ENCODE measurements at regions not wholly inside any gene's neighbourhood (a gene's known extent, or its start where the extent isn't known, plus 50 kb on each side); places are given as distances from the start of the nearest gene placed in this dataset.
A peak's percentile ranks its signal among the peaks of the same experiment; 100 is the strongest.

DNA sequence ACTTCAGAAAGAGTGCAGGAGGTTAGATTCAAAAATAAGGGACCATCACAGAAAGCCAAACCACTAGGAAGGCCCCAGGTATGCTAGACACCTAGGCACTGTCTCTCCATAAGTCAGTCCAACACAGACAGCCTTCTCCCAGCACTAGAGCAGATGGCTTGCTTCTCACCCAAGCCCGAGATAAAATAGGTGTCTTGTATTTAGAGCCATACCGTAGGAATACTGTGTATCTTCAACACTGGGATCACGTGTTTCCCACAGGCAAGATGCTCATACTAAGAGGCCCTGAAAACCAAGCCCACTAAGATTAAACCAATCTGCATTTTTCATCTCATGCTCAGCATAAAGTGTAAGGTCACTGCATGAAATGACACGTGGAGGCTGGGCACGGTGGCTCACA, 223.3 kb upstream of the KAZN start:
- no peak overlapping the region for H3K27ac ChIP-seq
- TF ChIP-seq, protein P1, sequence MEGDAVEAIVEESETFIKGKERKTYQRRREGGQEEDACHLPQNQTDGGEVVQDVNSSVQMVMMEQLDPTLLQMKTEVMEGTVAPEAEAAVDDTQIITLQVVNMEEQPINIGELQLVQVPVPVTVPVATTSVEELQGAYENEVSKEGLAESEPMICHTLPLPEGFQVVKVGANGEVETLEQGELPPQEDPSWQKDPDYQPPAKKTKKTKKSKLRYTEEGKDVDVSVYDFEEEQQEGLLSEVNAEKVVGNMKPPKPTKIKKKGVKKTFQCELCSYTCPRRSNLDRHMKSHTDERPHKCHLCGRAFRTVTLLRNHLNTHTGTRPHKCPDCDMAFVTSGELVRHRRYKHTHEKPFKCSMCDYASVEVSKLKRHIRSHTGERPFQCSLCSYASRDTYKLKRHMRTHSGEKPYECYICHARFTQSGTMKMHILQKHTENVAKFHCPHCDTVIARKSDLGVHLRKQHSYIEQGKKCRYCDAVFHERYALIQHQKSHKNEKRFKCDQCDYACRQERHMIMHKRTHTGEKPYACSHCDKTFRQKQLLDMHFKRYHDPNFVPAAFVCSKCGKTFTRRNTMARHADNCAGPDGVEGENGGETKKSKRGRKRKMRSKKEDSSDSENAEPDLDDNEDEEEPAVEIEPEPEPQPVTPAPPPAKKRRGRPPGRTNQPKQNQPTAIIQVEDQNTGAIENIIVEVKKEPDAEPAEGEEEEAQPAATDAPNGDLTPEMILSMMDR (conservative IDR thresholded peaks at IDR 0.05) = no peak
- TF ChIP-seq ZFX (IDR thresholded peaks at IDR 0.05) = no peak

DNA sequence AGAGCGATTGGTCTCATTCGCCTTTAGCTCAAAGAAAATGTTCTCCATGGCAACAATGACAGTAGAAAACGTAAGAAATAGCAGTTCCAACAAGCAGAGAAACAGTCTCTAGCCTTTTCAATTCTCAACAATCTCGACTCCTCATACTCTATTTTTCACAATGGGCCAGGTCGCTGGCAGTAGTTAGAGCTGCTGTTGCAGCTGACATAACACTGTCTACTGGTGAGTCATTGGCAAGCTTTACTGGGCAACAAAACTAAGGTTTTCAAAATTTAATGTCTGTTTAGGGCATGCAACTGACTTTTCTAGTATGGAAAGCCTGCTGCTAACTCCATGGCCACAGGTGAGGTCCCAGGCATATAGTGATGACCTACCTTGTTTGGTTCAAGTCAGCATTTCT, 221.1 kb upstream of the KAZN start:
- no peak for TF ChIP-seq ZFX (IDR thresholded peaks at IDR 0.05)
- TF ChIP-seq, protein P1 (conservative IDR thresholded peaks at IDR 0.05) = no peak
- no peak overlapping the region for H3K27ac ChIP-seq

DNA sequence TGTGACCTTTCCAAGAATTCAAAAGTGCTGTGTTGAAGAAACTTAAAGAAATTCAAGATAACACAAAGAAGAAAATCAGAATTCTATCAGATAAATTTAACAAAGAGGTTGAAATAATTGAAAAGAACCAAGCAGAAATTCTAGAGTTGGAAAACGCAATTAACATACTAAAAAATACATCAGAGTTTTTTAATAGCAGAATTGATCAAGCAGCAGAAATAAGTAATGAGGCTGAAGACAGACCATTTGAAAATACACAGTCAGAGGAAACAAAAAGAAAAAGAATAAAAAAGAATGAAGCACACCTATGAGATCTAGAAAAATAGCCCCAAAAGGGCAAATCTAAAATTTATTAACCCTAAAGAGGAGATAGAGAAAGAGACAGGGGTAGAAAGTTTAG, 218.1 kb upstream of the KAZN start:
- no peak overlapping the region for H3K27ac ChIP-seq
- no peak for TF ChIP-seq ZFX (IDR thresholded peaks at IDR 0.05)
- TF ChIP-seq, protein P1 (conservative IDR thresholded peaks at IDR 0.05) = no peak

DNA sequence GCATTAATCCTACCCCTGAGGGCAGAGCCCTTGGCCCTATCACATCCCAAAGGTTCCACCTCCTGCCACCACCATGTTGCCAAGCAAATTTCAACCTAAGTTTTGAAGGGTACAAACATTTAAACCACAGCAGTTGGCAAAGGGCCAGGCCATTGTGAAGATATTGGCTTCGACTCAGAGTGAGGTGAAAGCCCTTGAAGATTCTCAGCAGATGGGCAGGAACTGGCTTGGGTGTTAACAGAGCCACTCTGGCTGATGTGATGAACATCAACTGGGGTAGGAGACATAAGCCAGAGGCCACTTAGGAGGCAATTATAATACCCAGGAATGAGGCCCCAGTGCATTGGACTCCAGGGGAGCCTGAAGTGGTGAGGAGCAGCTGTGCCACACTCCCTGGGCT, 207.7 kb upstream of the KAZN start:
- no peak for TF ChIP-seq ZFX (IDR thresholded peaks at IDR 0.05)
- TF ChIP-seq, protein P1 (conservative IDR thresholded peaks at IDR 0.05) = no peak
- H3K27ac ChIP-seq = no peak overlapping the region

DNA sequence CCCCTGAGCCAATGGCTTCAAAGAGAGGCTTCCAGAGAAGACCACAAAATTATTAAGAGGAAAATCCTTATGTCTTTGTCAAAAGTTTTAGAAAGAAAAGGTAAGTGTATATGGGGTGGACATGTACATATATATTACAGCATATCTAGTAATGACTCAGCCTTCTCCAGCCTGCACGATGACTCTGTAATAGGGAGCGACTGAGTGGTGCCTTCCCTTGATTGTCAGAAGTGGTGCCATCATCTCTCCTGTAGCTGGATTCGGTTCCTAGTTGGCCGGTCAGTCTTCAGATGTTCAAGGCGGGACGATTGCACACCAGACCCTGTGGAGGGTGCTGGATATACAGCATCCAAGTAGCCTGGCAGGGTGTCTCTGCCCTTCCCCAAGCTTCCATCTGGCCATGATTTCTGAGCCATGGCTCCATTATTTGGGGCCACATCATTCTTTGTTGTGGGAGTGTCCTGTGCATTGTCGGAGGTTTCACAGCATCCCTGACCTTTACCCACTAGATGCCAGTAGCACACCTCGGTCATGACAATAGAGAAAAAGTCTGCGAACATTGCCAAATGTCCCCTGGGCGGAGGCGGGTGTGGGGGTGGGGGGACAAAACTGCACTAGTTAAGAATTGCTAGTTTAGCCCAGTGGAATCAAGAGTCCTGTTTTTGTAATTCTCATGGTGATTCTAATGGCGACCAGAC, 206.2 kb upstream of the KAZN start:
- TF ChIP-seq, protein P1 (conservative IDR thresholded peaks at IDR 0.05) = peak; percentile 8; the same call in 1 of the 2 replicates
- no peak for TF ChIP-seq ZFX (IDR thresholded peaks at IDR 0.05)
- H3K27ac ChIP-seq = no peak overlapping the region

DNA sequence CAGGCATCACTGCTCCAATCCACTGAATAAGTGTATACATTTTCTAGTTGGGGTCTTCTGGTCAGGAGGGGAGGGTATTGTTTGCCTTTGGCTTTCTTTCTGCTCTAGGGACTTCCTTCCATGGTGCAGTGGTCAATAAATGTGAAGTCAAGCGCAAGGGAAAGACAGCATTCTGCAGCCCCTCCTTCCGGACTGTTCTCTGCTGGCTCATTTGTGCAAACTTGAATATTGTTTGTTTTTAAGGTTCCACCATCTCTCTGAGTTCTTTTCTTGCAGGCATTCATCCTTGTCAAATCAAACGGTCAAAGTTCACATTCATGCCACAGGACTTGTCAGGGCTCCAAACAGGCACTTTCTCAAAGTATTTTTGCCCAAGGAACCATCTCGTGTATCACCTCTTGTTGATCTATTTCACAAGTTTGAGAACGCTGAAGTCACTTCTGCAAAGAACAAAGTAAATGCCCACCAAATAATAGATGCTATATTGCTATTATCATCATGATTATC, 205.6 kb upstream of the KAZN start:
- TF ChIP-seq, protein P1 (conservative IDR thresholded peaks at IDR 0.05) = no peak
- TF ChIP-seq ZFX (IDR thresholded peaks at IDR 0.05) = no peak
- H3K27ac ChIP-seq = no peak overlapping the region

DNA sequence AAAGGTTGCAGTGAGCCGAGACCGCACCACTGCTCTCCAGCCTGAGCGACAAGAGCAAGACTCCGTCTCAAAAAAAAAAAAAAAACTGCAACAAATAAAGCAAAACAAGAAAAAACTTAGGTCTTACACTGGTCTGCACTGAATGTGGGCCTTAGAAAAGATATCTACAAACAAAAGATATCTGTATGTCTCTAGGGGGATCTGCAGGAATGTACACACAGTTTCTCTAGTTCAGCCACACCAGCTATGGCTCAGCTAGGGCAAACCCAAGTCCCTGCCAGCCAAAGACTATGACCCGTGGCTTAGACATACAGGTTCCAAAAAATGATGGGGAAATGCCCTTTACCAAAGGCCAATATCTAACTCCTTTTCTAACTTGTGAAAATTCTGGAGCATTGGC, 202.4 kb upstream of the KAZN start:
- no peak for TF ChIP-seq ZFX (IDR thresholded peaks at IDR 0.05)
- TF ChIP-seq, protein P1 (conservative IDR thresholded peaks at IDR 0.05) = no peak
- H3K27ac ChIP-seq = no peak overlapping the region

All from C4-2B (cell line).